ENCODE measurements at regions not wholly inside any gene's neighbourhood (a gene's known extent, or its start where the extent isn't known, plus 50 kb on each side); places are given as distances from the start of the nearest gene placed in this dataset.

DNA sequence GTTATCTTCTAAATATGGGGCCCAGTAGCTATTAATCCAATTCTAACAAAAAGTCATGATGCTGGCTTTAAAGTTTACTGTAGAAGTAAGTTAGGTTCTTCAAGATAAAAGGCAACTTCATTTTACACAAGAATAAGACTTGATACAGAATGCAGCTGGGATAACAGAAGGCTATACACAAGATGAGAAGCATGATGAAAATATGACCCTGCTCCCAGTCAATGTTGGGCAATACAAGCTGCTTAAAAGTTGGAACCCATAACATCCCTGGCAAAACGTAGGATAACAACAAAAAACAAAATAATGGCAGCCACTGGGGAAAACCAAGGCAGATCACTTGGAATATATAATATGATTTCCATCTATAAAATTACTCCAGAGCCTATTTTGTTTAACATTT is 87.6 kb upstream of the RSPO3 start:
- H3K27me3 ChIP-seq (replicated peaks; ENCODE audit: control insufficient read depth, insufficient read depth, low read length): no peaks in the 10 kb centered on the region
- peaks cover 33% of the 10 kb centered on the region for H3K4me1 ChIP-seq

GRCh38 chr6:127031511-127031910 is 87.0 kb upstream of the RSPO3 start:
- Histone ChIP-seq H3K4me3 (ENCODE audit: low read depth, low read length) (no peak overlapping the region), H3K36me3 (ENCODE audit: control insufficient read depth, insufficient read depth, low read length) (no peaks in the 10 kb centered on the region), H3K9me3 (no peaks in the 10 kb centered on the region; the same call in 1 of the 2 replicates), H3K4me1 (peaks cover 26% of the 10 kb centered on the region), H3K27me3 (replicated peaks; ENCODE audit: control insufficient read depth, insufficient read depth, low read length) (no peaks in the 10 kb centered on the region)
- POLR2A ChIA-PET: no interaction called here
- intact Hi-C loops (cut with micrococcal nuclease; ENCODE audit: unreplicated experiment): no loop called here
- no peak for DNase-seq
- CTCF ChIA-PET: no interaction called here
- H3K36me3 Mint-ChIP-seq (ENCODE audit: insufficient read depth, unreplicated experiment): no peaks in the 10 kb centered on the region
- BruUV-seq (replicated peaks): no TSS peak
- no peak overlapping the region for H3K4me3 Mint-ChIP-seq (ENCODE audit: unreplicated experiment)
- H3K4me1 Mint-ChIP-seq (ENCODE audit: low read depth, unreplicated experiment): peaks cover 12% of the 10 kb centered on the region
- no peak overlapping the region for H3K27ac Mint-ChIP-seq (ENCODE audit: unreplicated experiment)
- no peak for TF ChIP-seq CTCF (IDR thresholded peaks at IDR 0.05; ENCODE audit: insufficient read depth in 1 of 2, low read depth in 1 of 2, low read length in 1 of 2, severe bottlenecking in 1 of 2, unreplicated experiment in 1 of 2)
- H3K9me3 Mint-ChIP-seq (ENCODE audit: unreplicated experiment): peaks cover under 1% of the 10 kb centered on the region
- H3K27me3 Mint-ChIP-seq (ENCODE audit: insufficient read depth, unreplicated experiment): no peaks in the 10 kb centered on the region

More for the DNA sequence above, 87.6 kb upstream of the RSPO3 start:
- POLR2A ChIA-PET: no interaction called here
- Mint-ChIP-seq H3K4me1 (ENCODE audit: low read depth, unreplicated experiment) (peaks cover 18% of the 10 kb centered on the region), H3K27me3 (ENCODE audit: insufficient read depth, unreplicated experiment) (no peaks in the 10 kb centered on the region), H3K9me3 (ENCODE audit: unreplicated experiment) (no peaks in the 10 kb centered on the region), H3K27ac (ENCODE audit: unreplicated experiment) (no peak overlapping the region), H3K4me3 (ENCODE audit: unreplicated experiment) (no peak overlapping the region), H3K36me3 (ENCODE audit: insufficient read depth, unreplicated experiment) (peaks cover 5% of the 10 kb centered on the region)
- H3K36me3 ChIP-seq (ENCODE audit: control insufficient read depth, insufficient read depth, low read length): no peaks in the 10 kb centered on the region
- intact Hi-C loops (cut with micrococcal nuclease; ENCODE audit: unreplicated experiment): no loop called here
- H3K4me3 ChIP-seq (ENCODE audit: low read depth, low read length): no peak overlapping the region
- no peak for TF ChIP-seq CTCF (IDR thresholded peaks at IDR 0.05; ENCODE audit: insufficient read depth in 1 of 2, low read depth in 1 of 2, low read length in 1 of 2, severe bottlenecking in 1 of 2, unreplicated experiment in 1 of 2)
- CTCF ChIA-PET: no interaction called here
- BruUV-seq (replicated peaks): no TSS peak
- H3K9me3 ChIP-seq: no peaks in the 10 kb centered on the region
- no peak for DNase-seq

GRCh38 chr6:127032971-127033370 is 85.5 kb upstream of the RSPO3 start:
- H3K27ac Mint-ChIP-seq (ENCODE audit: unreplicated experiment): no peak overlapping the region
- ChIA-PET CTCF (no interaction called here), POLR2A (no interaction called here)
- Histone ChIP-seq H3K4me1 (peaks cover 11% of the 10 kb centered on the region), H3K36me3 (ENCODE audit: control insufficient read depth, insufficient read depth, low read length) (no peaks in the 10 kb centered on the region), H3K27me3 (replicated peaks; ENCODE audit: control insufficient read depth, insufficient read depth, low read length) (no peaks in the 10 kb centered on the region), H3K9me3 (no peaks in the 10 kb centered on the region; the same call in 1 of the 2 replicates), H3K4me3 (ENCODE audit: low read depth, low read length) (no peak overlapping the region)
- peaks cover 3% of the 10 kb centered on the region for H3K4me1 Mint-ChIP-seq (ENCODE audit: low read depth, unreplicated experiment)
- no peak for TF ChIP-seq CTCF (IDR thresholded peaks at IDR 0.05; ENCODE audit: insufficient read depth in 1 of 2, low read depth in 1 of 2, low read length in 1 of 2, severe bottlenecking in 1 of 2, unreplicated experiment in 1 of 2)
- intact Hi-C loops (cut with micrococcal nuclease; ENCODE audit: unreplicated experiment): no loop called here
- H3K9me3 Mint-ChIP-seq (ENCODE audit: unreplicated experiment): peaks cover 15% of the 10 kb centered on the region
- H3K27me3 Mint-ChIP-seq (ENCODE audit: insufficient read depth, unreplicated experiment): no peaks in the 10 kb centered on the region
- no peaks in the 10 kb centered on the region for H3K36me3 Mint-ChIP-seq (ENCODE audit: insufficient read depth, unreplicated experiment)
- H3K4me3 Mint-ChIP-seq (ENCODE audit: unreplicated experiment): no peak overlapping the region
- DNase-seq: no peak
- BruUV-seq (replicated peaks): no TSS peak

Data from Caco-2 (cell line).